Astrocyte of the hippocampus (primary cell): ENCODE measurements at regions not wholly inside any gene's neighbourhood (a gene's known extent, or its start where the extent isn't known, plus 50 kb on each side); places are given as distances from the start of the nearest gene placed in this dataset.
"Not testable (repeated sequence)": the region's sequence is repeated elsewhere in the genome, so short reads cannot be mapped to it uniquely, and the experiment has no call there.

Experiments
- DNase-seq: peaks from one replicate; pipeline ENCODE4 v3.0.0; 2011; ENCODE audit warnings: low read depth, low spot score

GRCh38 chr11:97645736-97646135 lies 1255.9 kb downstream of the JRKL start:
- DNase-seq = no peak

- no peak for DNase-seq
Observed at GRCh38 chr11:97656356-97656755, 1266.5 kb downstream of the JRKL start.

- no peak for DNase-seq
Observed at GRCh38 chr11:97657852-97658251, 1268.0 kb downstream of the JRKL start.

GRCh38 chr11:97667057-97667456 lies 1277.2 kb downstream of the JRKL start:
- DNase-seq = no peak

GRCh38 chr11:97683733-97684132 lies 1293.9 kb downstream of the JRKL start:
- peak; percentile 1 for DNase-seq

- DNase-seq = no peak
Observed at GRCh38 chr11:97684486-97685439, 1295.0 kb downstream of the JRKL start.

GRCh38 chr11:97685695-97686094 lies 1295.9 kb downstream of the JRKL start:
- DNase-seq = no peak

- no peak for DNase-seq
Observed at GRCh38 chr11:97687111-97687510, 1297.3 kb downstream of the JRKL start.

GRCh38 chr11:97691061-97691460 lies 1301.2 kb downstream of the JRKL start:
- DNase-seq = no peak

- no peak for DNase-seq
Observed at GRCh38 chr11:97702951-97703350, 1313.1 kb downstream of the JRKL start.

- no peak for DNase-seq
Observed at GRCh38 chr11:97703851-97704250, 1314.0 kb downstream of the JRKL start.

GRCh38 chr11:97705441-97705840 lies 1315.3 kb upstream of the CNTN5 start:
- not testable (repeated sequence) for DNase-seq

- no peak for DNase-seq
Observed at GRCh38 chr11:97717922-97718321, 1302.8 kb upstream of the CNTN5 start.

- peak; percentile 94 for DNase-seq
Observed at GRCh38 chr11:97722065-97722464, 1298.7 kb upstream of the CNTN5 start.

- DNase-seq = no peak
Observed at GRCh38 chr11:97722721-97723120, 1298.0 kb upstream of the CNTN5 start.

GRCh38 chr11:97729546-97730272 lies 1291.0 kb upstream of the CNTN5 start:
- DNase-seq = no peak

- no peak for DNase-seq
Observed at GRCh38 chr11:97732011-97732632, 1288.6 kb upstream of the CNTN5 start.

- no peak for DNase-seq
Observed at GRCh38 chr11:97738751-97739150, 1282.0 kb upstream of the CNTN5 start.

GRCh38 chr11:97739932-97740800 lies 1280.6 kb upstream of the CNTN5 start:
- peak; percentile 16 for DNase-seq

GRCh38 chr11:97740801-97741151 lies 1280.0 kb upstream of the CNTN5 start:
- no peak for DNase-seq

GRCh38 chr11:97742717-97743116 lies 1278.0 kb upstream of the CNTN5 start:
- no peak for DNase-seq
